Psoas muscle (tissue), 7 donors: ENCODE measurements at regions not wholly inside any gene's neighbourhood (a gene's known extent, or its start where the extent isn't known, plus 50 kb on each side); places are given as distances from the start of the nearest gene placed in this dataset.

Experiments used
- ATAC-seq, 4 donors: fragments of 200-7000 bp; cut with Tn5 transposase; one replicate each; pipeline ENCODE4 v1.9.1; 2020; ENCODE audit warnings: moderate library complexity in 3 of 4, mild to moderate bottlenecking in 2 of 4
- DNase-seq, 2 donors: peaks; one replicate each; pipeline ENCODE4 v3.0.0-alpha.2; 2020
- H3K27ac ChIP-seq: fragments of 200-600 bp; one replicate; pipeline ENCODE4 v1.8.0; 2022
- H3K27me3 ChIP-seq, 3 donors: fragments of 200-600 bp in 1 of 3; one replicate each; pipeline versions ENCODE4 v1.6.1 to v1.8.0; 2013 to 2022; ENCODE audit warnings: low read length in 2 of 3, mild to moderate bottlenecking in 2 of 3, moderate library complexity in 1 of 3; ENCODE audit not compliant: insufficient read depth in 3 of 3
- H3K36me3 ChIP-seq, 2 donors: fragments of 200-600 bp in 1 of 2; one replicate each; pipeline versions ENCODE4 v1.6.1 to v1.8.0; 2013 to 2022; ENCODE audit warnings: low read depth in 1 of 2, mild to moderate bottlenecking in 1 of 2, moderate library complexity in 1 of 2; ENCODE audit not compliant: insufficient read depth in 1 of 2
- H3K4me1 ChIP-seq: fragments of 200-600 bp; one replicate; pipeline ENCODE4 v1.8.0; 2022
- H3K4me3 ChIP-seq: fragments of 200-600 bp; one replicate; pipeline ENCODE4 v1.8.0; 2022; ENCODE audit warnings: mild to moderate bottlenecking
- H3K9me3 ChIP-seq: fragments of 200-600 bp; one replicate; pipeline ENCODE4 v1.8.0; 2022
- WGBS, 3 donors: extraction: QIAGEN DNeasy Blood & Tissue Kit; methylation state at CpG; one replicate each; pipeline versions ENCODE4 v1.1.6 to v1.1.7; 2013; 5-methylcytosine and 5-hydroxymethylcytosine counted together
- intact Hi-C, 2 donors: fragments of 100-400 bp; cut with DNase I; formaldehyde crosslinking; loops; one replicate each; pipeline versions ENCODE4 v1.11.0 to v1.14.2; 2022
- TF ChIP-seq, protein P1 (sequence below): fragments of 200-600 bp; IDR thresholded peaks from one replicate; pipeline ENCODE4 v1.8.0; 2022; ENCODE audit warnings: antibody characterized with exemption
- donor health status: healthy with polysubstance abuse.
- donor health status: DM: no; HTN: no; CAD: no; lungs with moderate emphysema.
- donor health status: Bipolar disorder and iron deficiency.
- donor health status: healthy.
- donor health status: DM: yes; HTN: yes; CAD: no.
- donor health status: DM: no; HTN: no; CAD: no.
- donor health status: DM: yes; HTN: yes; CAD: no.

DNA sequence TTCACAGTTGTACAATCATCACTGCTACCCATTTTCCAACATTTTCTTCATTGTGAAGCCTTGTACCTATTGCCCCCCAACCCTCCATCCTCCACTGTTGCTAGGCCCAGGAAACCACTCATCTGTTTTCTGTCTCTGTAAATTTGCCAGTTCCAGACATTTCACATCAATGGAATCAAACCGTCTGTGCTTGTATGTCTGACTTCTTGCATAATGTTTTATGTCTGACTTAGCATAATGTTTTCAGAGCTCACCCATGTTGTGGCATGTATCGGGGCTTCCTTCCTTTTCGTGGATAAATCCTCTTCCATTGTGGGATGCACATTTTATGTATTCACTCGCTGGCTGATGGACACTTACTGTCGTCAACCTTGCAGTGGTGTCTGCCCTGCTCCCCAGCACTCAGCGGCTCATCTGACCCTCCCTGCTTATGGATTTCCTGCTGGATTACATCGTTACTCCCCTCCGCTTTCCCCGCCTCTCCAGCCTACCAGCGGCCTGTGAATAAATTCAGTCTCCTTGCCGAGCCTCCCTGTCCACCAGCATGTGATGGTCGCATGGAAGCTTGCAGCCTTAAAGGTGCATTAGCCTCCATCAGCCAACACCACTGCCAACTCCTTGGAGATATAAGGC is 727.6 kb upstream of the TMEM132C start:
- Histone ChIP-seq H3K27me3 (no peaks in the 10 kb centered on the region), H3K9me3 (no peaks in the 10 kb centered on the region), H3K4me3 (no peak overlapping the region), H3K36me3 (no peaks in the 10 kb centered on the region), H3K27ac (no peak overlapping the region), H3K4me1 (no peaks in the 10 kb centered on the region)
- ATAC-seq (no peak), DNase-seq (no peak)
- intact Hi-C loops, result no loop called here
- 50 to 62% (median 51%) methylated on average over 12 of the region's 12 CpGs for whole genome bisulfite sequencing, 3 donors
- TF ChIP-seq, protein P1, sequence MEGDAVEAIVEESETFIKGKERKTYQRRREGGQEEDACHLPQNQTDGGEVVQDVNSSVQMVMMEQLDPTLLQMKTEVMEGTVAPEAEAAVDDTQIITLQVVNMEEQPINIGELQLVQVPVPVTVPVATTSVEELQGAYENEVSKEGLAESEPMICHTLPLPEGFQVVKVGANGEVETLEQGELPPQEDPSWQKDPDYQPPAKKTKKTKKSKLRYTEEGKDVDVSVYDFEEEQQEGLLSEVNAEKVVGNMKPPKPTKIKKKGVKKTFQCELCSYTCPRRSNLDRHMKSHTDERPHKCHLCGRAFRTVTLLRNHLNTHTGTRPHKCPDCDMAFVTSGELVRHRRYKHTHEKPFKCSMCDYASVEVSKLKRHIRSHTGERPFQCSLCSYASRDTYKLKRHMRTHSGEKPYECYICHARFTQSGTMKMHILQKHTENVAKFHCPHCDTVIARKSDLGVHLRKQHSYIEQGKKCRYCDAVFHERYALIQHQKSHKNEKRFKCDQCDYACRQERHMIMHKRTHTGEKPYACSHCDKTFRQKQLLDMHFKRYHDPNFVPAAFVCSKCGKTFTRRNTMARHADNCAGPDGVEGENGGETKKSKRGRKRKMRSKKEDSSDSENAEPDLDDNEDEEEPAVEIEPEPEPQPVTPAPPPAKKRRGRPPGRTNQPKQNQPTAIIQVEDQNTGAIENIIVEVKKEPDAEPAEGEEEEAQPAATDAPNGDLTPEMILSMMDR, result no peak

DNA sequence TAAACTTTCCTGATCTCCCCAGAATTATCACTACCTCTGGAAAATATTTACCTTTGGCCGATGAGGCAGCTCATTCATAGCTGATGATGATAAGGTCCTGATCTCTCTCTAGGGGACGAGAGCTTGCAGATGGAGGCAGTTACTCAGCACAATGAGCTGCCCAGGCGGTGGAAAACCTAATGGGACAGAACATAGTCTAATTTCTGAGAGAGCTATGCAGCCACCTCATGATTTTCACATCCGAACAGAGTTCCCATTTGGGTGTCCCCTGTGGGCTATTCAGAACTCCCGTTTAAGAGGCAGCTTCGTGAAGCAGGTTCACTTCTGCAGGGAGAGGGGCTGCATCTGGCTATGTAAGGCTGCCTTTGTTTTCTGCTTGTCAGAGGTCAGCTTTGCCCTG is 724.6 kb upstream of the TMEM132C start:
- 50 to 58% (median 51%) methylated on average over 6 of the region's 6 CpGs for WGBS, 3 donors
- H3K4me1 ChIP-seq, result no peaks in the 10 kb centered on the region
- intact Hi-C loops, result no loop called here
- TF ChIP-seq, protein P1, result no peak
- no peak overlapping the region for H3K4me3 ChIP-seq
- H3K27ac ChIP-seq, result no peak overlapping the region
- no peaks in the 10 kb centered on the region for H3K36me3 ChIP-seq
- no peaks in the 10 kb centered on the region for H3K9me3 ChIP-seq
- ATAC-seq (no peak), DNase-seq (no peak)
- no peaks in the 10 kb centered on the region for H3K27me3 ChIP-seq

DNA sequence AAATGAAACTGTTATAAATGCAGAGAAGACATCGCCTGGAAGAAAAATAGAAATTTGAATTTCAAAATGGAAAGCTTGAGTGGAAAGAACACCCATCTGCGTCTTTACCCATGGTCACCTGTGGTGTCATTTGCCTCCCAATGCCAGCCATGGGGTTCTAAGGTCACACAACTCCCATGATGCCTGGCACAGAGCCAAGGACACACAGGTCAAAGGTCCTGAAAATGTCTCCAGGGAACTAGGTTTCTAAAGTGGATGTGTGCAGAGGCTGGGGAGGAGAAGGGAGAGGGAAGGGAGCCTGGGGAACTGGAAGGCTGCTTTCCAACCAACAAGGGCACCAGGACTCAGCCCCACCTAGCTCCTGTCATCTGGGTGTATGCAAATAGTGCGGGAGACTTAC is 724.0 kb upstream of the TMEM132C start:
- WGBS, 3 donors, result 81 to 87% (median 86%) methylated on average over 3 of the region's 3 CpGs
- no peak for DNase-seq
- intact Hi-C loops, result no loop called here

DNA sequence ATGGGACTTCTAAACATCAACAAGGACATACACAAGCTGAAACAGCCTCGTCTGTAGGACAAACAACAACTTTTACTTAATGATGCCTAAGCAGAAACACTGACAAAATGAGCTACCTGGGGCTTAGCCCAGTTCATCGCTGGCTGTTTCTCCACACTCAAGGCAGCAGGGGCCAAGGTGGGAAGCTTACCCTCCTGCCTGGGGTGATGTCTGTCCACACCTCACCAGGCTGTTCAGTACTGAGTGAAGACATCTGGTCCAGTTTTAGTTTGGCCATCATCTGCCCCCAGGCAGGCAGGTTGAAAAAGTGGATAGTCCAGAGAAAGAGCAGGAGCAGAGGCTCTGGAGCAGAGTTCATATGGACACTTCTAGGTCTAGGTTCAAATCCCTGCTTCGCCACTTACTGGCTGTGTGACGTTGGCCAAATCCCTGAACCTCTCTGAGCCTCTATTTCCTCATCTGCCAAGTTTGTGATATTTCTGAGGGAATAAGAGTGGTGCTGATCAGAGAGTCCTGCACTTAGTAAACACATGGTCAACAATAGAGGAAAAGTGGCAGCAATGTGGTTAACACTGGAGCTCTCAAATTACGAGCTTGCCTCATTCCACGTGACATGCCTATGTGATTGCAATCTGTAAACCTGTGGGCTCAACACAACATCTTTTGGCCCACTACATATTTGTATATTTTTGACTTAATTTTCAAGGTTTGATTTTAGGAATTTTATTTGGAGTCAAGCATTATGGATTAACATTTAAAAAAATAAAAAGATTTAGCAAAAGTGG is 720.1 kb upstream of the TMEM132C start:
- Histone ChIP-seq H3K36me3 (no peaks in the 10 kb centered on the region), H3K9me3 (no peaks in the 10 kb centered on the region), H3K27me3 (no peaks in the 10 kb centered on the region), H3K4me1 (no peaks in the 10 kb centered on the region), H3K4me3 (no peak overlapping the region), H3K27ac (no peak overlapping the region)
- DNase-seq (no peak), ATAC-seq (no peak)
- intact Hi-C loops, result no loop called here
- WGBS, 3 donors, result 57 to 76% (median 72%) methylated on average over 6 of the region's 6 CpGs
- TF ChIP-seq, protein P1, result no peak

More for the DNA sequence above, 724.0 kb upstream of the TMEM132C start:
- Histone ChIP-seq H3K4me1 (no peaks in the 10 kb centered on the region), H3K36me3 (no peaks in the 10 kb centered on the region), H3K9me3 (no peaks in the 10 kb centered on the region), H3K4me3 (no peak overlapping the region), H3K27me3 (no peaks in the 10 kb centered on the region), H3K27ac (no peak overlapping the region)
- ATAC-seq, result no peak
- TF ChIP-seq, protein P1, result no peak
